HG03342 (cell line): ENCODE measurements at regions not wholly inside any gene's neighbourhood (a gene's known extent, or its start where the extent isn't known, plus 50 kb on each side); places are given as distances from the start of the nearest gene placed in this dataset.
"Not testable (repeated sequence)": the region's sequence is repeated elsewhere in the genome, so short reads cannot be mapped to it uniquely, and the experiment has no call there.

ENCODE experiments used
- ATAC-seq: cut with Tn5 transposase; IDR thresholded peaks from one replicate; pipeline ENCODE4 v1.9.1; 2021; ENCODE audit warnings: mild to moderate bottlenecking, moderate library complexity; ENCODE audit not compliant: unreplicated experiment

GRCh38 chr2:34176693-34177092 lies 577.6 kb upstream of the FAM98A start:
- ATAC-seq = no peak

- no peak for ATAC-seq
Observed at GRCh38 chr2:34174506-34174905, 575.4 kb upstream of the FAM98A start.

- ATAC-seq = no peak
Observed at GRCh38 chr2:34162231-34162630, 563.1 kb upstream of the FAM98A start.

GRCh38 chr2:34161549-34161948 lies 562.5 kb upstream of the FAM98A start:
- ATAC-seq = no peak

- ATAC-seq = no peak
Observed at GRCh38 chr2:34159901-34160300, 560.8 kb upstream of the FAM98A start.

GRCh38 chr2:34153484-34153883 lies 554.4 kb upstream of the FAM98A start:
- ATAC-seq = no peak

- no peak for ATAC-seq
Observed at GRCh38 chr2:34147780-34148179, 548.7 kb upstream of the FAM98A start.

- ATAC-seq = no peak
Observed at GRCh38 chr2:34143149-34143548, 544.0 kb upstream of the FAM98A start.

- not testable (repeated sequence) for ATAC-seq
Observed at GRCh38 chr2:34142531-34143008, 543.5 kb upstream of the FAM98A start.

GRCh38 chr2:34133065-34133464 lies 534.0 kb upstream of the FAM98A start:
- ATAC-seq = not testable (repeated sequence)

- no peak for ATAC-seq
Observed at GRCh38 chr2:34126279-34126678, 527.2 kb upstream of the FAM98A start.

GRCh38 chr2:34123996-34124785 lies 525.1 kb upstream of the FAM98A start:
- ATAC-seq = no peak

- no peak for ATAC-seq
Observed at GRCh38 chr2:34121076-34121475, 522.0 kb upstream of the FAM98A start.

- no peak for ATAC-seq
Observed at GRCh38 chr2:34115076-34115475, 516.0 kb upstream of the FAM98A start.

- no peak for ATAC-seq
Observed at GRCh38 chr2:34112161-34112560, 513.1 kb upstream of the FAM98A start.

GRCh38 chr2:34110392-34110791 lies 511.3 kb upstream of the FAM98A start:
- no peak for ATAC-seq

GRCh38 chr2:34107811-34108210 lies 508.7 kb upstream of the FAM98A start:
- ATAC-seq = no peak

- ATAC-seq = no peak
Observed at GRCh38 chr2:34105006-34105767, 506.1 kb upstream of the FAM98A start.

- ATAC-seq = no peak
Observed at GRCh38 chr2:34104601-34105000, 505.5 kb upstream of the FAM98A start.

- ATAC-seq = no peak
Observed at GRCh38 chr2:34103437-34103836, 504.3 kb upstream of the FAM98A start.

GRCh38 chr2:34102339-34102738 lies 503.2 kb upstream of the FAM98A start:
- no peak for ATAC-seq

GRCh38 chr2:34099377-34099776 lies 500.3 kb upstream of the FAM98A start:
- ATAC-seq = no peak
